Endometrium (tissue), 2 donors: ENCODE measurements at regions not wholly inside any gene's neighbourhood (a gene's known extent, or its start where the extent isn't known, plus 50 kb on each side); places are given as distances from the start of the nearest gene placed in this dataset.

Experiments
- FAIRE-seq: peaks from 2 replicates; lab custom pipeline; 2012; peaks lifted over from hg19 to GRCh38; lab: Jason Lieb, UNC
- donor health status: control.
- donor health status: control.

DNA sequence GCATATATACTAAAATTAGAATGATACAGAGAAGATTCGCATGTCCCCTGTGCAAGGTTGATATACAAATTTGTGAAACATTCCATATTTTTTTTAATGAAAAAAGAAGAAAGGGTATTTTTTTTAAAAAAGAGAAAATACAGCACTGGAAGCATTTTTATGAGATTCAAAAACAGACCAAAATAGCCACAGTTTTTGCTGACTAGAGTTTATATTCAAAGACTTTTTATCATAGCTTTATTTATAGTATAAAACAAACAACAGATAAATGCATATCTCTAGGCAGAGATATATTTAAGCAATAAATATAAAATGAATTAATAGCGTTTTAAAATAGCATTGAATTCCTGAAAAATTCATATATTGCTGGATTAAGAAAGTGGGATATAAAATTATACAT is 436.5 kb upstream of the ACVR2A start:
- no peak for FAIRE-seq

DNA sequence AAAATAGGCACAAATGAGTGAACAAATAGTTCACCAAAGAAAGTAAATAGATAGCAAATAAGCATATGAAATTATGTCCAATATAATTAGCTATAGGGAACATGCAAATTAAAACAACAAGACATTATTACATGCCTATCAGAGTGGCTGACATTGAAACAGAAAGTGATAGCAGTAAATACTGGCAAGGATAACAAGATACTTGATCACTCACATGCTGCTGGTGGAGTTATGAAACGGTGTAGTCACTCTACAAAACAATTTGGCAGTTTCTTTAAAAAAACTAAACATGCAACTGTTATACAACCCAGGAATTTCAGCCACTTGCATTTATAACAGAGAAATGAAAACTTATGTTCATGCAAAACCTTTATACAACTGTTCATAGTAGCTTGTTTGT is 439.2 kb upstream of the ACVR2A start:
- FAIRE-seq = no peak

DNA sequence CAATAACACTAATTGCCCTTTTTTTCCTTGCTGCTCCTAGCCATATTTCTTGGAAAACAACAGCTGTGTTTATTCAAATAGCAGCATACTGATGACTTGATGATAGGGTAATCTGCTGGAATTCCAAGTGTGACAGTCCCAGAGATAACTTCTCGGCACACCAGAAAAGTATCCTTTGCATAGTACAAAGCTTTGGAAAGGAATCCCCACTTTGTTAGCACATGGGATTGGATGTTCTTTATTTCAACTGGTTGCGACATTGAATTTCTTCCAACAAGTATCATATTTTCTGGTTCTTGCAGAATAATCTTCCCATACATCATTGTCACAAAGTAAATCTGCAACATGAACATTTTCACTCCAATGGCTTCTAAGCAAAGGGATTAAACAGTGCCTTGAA is 445.8 kb upstream of the ACVR2A start:
- no peak for FAIRE-seq

DNA sequence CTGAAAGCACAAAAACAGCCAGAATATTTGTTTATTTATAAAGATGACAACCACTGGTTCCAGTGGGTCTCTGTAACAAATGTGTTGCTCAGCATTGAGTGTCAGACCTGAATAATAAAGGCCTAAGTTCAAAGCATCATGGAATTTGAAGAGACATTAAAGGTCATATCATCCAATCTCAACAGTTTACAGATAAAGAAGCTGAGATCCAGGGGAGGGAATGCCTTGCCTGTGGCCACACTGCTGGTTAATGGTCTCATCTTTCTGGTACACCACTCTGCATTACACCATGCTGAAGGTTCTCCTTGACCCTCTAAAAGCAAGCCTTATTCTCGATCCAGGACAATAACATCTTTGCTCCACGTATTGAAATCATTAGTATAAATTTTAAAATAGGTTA is 446.5 kb upstream of the ACVR2A start:
- no peak for FAIRE-seq

DNA sequence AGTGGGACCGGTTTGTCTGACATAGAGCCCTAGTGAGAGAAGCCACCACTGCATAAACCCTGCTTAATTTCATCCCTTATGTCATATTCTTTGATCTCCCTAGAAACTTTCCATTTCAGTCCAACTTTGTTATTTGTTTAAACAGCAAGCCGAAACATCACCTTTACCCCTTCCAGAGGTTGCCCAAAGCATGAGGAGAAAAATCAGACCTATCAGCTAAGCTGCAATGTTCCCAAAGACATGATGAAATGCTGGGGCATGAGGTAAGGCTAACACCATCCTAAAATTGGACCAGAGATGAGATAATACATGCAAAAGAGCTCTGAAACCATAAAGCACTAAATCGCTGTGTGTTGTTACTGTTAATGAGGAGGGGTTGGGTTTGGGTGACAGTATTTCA is 447.9 kb upstream of the ACVR2A start:
- no peak for FAIRE-seq

DNA sequence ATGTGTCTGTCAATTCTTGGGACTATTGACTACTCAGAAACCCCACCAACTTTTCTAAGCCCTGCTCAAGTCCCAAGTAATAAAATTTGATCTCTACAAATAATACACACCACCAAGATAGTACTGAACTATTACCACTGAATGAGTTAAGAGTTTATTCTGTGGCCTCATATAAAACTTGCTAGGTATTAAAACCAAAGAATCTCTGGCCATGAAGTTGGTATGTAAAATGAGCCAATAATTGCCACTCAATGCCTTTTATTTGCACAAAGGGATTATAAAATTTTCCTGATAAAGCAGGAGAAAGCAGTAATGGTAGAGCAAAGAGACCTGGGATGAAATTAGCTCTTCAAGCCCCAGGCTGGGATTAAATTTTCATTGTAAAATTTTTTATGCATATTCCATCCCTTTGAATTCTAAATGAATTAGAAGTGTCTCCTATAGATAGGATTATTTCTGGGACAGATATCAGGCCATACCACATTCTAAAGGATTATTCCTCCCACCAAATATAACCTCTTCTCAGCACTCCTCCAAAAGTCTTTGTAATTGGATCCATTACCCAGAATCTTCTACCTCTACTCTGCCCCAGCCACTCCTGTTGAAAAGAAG is 450.5 kb upstream of the ACVR2A start:
- FAIRE-seq = no peak

DNA sequence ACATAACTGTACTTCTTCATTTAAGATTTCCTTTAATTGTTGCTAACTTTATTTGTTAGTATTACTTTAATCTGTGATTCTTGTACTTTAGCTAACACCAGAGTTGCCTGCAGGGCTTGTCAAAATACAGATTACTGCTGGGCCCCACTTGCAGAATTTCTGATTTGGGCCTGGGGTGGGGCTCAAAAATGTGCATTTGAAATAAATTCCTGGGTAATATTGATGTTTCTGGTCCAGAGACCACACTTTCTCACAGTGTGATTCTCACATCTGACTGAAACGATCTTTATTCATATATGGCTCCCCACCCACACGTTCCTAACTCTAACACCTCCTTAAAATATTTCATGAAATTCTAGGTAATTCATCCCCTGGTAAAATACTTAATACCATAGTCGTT is 452.6 kb upstream of the ACVR2A start:
- no peak for FAIRE-seq

DNA sequence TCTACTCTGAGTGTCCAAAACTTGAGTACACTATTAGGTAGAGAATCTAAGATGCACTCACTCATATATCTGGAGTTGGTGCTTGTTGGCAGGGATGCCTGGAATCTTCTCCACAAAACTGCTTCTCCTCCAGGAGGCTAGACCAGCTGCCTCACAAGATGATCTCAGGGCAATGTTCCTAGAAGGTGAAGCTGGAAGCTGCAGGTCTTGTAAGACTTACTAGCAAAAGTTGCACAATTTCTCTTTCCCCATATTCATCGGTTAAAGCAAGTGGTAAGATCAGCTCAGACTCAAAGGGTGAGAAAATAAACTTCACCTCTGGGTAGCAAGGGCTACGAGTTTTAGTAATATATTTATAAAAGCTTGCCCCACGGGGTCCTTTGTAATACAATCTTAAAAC is 454.4 kb upstream of the ACVR2A start:
- no peak for FAIRE-seq

DNA sequence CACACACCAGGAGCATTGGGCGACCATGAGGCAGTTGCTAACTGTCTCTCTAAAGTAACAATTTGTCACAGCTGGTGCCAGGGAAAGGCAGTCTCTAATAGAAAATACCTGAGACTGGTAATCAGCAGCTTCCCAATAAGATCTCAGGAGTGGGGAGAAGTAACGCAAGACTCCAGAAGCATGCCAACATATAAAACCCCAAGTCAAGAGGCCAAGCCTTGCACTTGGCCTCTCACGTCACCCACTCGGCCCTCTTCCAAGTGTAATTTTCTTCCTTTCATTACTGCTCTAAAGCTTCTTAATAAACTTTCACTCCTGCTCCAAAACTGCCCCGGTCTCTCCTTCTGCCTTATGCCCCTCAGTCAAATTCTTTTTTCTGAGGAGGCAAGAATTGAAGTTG is 455.6 kb upstream of the ACVR2A start:
- FAIRE-seq = no peak

DNA sequence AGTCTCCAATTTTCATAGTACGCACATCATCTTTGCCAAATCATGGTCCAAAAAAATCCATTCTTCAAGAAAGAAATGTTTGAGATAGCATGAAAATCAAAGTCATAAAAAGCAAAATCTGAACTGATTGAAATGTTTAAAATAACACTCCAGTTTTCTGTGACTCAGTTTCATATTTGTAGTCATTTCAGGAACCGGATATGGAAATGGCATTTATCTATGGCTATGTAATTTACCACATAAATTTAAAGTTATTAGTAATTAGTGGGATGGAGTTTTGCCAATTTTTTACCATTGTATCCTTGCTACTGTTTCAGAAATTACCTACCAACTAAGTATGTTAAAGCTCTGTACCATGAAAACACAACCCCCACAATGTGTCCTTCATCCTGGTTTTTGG is 456.6 kb upstream of the ACVR2A start:
- FAIRE-seq = no peak

DNA sequence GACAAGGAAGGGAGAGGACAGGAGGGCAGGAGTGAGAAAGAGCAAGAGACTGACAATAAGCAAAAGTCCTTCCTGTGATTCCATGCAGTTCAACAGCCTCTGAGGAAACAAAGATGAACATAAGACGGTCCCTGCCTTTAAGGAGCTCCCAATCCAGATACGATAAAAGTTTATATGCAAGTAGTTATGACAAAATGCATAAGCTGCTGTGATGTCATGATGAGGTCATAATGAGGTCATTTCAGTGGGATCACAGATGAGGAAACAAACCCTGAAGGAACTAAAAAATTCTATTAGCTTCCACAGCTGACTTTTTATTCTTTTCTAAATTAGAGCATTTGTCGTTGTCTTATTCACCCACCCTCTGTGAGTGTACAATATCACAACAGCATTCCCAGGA is 458.5 kb upstream of the ACVR2A start:
- no peak for FAIRE-seq

DNA sequence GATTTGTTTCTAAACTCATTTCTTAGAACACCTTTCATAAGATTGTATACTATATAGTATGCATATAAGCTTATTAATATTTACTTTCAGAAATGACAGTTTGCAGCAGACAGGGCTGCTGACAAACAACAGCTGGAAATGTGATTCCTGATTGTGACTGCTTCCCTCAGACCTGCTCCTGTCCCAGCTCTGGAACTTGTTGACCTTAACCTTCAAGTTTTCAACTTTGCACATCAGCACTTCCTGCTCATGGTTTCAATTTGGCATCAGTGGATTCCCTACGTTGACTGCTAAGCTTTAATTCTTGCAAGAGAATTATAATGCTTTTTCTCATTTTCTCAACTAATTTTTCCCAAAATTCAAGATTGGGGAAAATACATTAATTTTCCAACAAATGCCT is 459.2 kb upstream of the ACVR2A start:
- no peak for FAIRE-seq

DNA sequence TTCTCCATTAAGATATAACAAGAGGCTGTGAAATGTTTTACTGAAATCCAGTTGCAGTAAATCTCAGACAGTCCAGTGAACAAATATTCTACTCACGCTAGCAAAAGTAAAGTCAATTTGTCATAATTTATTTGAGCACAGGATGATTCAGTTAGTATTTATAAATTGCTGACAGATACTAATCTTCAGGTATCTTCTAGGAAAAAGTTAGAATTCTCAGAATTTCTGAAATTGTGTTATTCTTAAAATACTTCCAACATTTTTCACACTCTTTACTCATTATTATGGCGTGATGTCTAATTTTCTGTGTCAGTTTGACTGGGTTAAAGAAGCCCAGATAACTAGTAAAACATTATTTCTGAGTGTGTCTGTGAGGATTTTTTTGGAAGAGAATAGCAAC is 460.2 kb upstream of the ACVR2A start:
- FAIRE-seq = no peak

DNA sequence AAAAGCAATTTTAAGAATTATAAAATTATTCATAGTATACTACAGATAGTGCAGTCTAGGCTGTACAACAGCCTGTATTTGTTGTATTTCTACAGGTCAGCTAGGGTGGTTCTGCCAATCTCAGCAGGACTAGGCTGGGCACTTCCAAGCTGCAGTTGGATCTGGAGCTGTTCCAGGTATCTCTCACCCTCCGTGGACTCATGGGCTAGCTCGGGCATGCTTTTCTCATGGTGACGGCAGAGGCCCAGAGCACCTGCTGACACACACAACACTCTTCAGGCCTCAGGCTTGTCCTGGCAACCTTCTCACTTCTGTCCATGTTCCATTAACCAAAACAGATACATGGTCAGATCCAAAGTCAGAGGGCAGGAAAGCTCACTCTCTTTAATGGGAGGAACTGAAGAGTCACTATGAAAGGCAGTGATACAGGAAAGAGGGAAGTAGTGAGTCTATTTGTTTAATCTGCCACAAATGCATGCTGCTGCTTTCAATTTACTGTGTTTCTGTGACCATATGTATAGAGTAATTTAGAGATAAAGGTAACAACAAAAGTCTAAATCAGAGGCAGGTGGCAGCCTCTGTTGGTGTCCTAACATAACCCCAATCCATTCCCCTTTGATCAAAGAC is 462.4 kb upstream of the ACVR2A start:
- no peak for FAIRE-seq

DNA sequence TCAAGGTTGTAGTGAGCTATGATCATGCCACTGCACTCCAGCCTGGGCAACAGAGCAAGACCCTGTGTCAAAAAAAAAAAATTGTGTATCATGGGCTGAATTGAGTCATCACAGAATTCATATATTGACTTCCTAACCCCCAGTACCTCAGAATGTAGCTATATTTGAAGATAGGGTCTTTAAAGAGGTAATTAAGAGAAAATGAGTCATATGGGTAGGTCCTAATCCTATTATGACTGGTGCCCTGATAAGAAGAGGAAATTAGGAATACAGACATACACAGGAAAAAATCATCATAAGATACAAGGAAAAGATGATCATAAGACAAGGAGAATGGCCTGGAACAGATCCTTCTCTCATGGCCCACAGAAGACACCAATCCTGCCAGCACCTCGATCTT is 466.4 kb upstream of the ACVR2A start:
- no peak for FAIRE-seq

DNA sequence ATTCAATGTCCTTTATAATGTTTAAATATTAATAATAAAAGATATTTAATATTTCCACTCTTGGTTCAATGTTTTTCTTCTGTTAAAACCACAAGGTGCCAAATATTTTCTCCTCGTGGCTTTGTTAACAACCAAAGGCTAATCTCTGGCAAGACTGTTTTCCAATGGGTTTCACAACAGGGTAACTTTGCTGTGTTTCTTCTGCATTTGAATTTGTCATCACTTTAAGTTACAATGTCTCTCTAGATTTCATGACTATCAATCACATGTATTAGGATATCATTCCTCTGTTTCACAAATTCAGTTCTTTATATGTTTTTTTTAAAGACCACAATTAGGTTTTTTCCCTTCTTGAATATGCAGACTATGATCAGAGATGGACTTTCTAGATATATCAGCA is 469.8 kb upstream of the ACVR2A start:
- no peak for FAIRE-seq

DNA sequence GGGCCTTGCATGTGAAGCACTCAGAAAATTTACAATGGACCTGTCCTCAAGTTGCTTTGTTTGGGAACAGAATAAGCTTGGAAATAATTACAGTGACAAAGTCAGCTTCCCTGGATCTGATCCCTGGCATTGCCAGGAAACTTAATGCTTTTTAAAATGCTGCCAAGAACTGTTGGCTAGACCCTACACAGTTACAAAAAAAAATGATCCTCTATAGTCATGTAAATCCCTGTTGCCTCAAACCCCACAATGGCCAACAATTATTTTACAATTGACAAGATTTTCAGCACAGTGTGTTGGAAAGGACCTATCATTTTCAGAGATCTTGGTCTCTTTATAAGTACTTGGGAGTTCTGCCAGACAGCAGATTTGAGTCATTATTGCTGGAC is 470.4 kb upstream of the ACVR2A start:
- no peak for FAIRE-seq

DNA sequence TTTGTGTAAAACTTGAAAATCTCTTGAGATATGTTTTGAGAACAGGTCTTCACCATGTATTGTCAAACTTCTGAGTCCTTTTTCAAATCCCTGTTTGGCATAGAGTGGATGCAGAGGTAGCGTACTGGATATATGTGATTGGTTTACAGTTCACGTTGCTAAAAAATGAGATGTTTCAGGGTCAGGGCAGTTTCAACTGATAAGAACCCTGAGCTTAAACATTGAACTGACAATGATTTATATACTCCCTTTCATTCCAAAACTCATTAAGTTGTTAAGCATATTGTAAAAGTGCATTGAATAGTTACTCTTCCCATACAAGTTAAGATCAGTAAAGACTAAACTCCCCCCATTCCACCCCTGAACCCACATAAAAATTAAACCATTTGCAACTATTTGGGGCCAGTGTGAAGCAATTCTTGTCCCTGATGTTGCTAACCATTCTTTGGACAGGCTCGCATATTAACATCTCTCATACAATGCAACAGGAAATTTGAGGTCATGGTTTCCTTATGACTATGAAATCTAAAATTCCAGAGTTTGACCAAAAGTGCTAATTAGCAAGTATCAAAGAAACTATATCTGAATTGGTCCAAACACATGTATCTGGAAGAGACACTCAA is 470.9 kb upstream of the ACVR2A start:
- FAIRE-seq = no peak

DNA sequence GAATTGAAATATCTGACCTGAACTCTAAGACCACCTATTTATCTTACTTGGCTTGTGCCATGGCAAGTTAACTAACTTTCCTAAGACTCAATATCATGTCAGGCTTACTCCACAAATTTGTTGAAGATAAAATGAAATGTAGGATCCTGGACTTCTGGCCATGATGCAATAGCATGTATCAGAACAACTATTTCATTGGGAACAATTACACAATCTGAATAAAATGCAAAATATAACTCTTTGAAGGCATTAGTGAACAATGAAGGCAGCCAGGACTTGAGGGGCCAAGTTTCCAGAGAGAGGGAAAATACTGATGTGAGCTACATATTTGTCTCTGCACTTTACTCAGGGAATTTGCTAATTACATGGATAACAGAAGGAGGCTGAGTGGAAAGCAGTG is 476.5 kb upstream of the ACVR2A start:
- FAIRE-seq = no peak

DNA sequence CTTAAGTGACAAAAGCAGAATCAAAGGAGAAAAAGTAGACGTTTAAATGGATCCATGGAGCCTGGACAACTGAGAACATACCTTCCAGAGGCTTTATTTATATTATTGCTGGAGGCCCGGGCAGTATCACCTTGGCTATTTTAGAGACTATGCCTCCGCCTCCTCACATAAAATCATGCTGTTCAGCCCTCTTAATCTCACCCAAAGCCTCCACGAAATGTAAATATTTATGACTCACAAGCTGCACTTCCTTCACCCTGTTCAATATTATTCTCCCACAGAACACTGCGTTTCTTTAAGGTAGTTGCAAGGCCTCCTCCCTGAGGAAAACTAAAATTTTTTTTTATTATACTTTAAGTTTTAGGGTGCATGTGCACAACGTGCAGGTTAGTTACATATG is 478.6 kb upstream of the ACVR2A start:
- FAIRE-seq = no peak

DNA sequence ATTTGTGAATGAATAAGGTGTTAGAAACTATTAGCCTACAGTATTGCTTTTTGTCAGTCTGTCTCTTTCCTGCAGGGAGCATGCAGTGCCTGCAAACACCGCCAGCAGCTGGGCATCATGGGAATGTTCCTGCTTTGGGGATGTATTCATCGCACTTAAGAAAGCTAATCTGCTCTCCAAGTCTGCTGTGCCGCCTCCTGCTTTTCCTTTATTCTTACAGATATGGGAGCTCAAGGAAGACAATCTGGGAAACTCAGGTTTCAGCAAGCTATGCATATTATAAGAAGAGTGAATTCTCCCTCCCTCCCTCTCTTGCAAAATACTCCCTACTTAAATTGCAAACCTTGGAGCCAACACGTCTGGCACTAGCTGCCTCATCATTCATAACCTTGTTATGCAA is 479.2 kb upstream of the ACVR2A start:
- no peak for FAIRE-seq

DNA sequence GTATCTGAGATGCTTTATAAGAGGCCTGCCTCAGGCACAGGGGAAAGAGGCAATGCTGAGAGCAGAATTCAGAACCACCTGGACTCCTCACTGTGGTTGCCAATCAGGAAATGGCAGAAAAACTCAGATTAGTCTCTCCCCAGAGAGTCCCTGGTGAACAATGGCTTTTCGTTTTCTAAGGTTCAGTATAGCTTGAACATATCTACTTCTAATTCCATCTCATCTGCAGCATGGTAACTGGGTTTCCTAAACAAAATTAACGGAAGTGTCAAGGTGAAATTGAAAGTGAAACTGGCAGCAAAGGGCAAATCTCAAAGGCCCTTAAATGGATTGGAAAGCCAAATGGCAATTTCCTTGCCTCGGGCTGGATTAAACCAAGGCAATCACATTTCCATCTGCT is 480.2 kb upstream of the ACVR2A start:
- FAIRE-seq = no peak

DNA sequence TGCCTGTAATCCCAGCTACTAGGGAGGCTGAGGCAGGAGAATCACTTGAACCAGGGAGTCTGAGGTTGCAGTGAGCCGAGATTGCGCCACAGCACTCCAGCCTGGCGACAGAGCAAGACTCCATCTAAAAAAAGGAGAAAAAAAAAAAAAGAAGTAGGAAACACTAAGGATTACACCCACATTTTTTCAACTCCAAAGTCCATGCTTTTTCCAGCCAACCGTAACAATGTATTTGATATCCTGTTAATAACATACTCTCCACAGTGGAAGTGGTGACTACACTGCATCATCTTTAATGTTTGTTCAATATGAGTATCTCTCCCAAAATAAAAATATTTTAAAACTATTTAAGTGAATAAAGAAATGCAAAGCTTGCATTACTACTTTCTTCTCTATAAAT is 481.6 kb upstream of the ACVR2A start:
- no peak for FAIRE-seq

DNA sequence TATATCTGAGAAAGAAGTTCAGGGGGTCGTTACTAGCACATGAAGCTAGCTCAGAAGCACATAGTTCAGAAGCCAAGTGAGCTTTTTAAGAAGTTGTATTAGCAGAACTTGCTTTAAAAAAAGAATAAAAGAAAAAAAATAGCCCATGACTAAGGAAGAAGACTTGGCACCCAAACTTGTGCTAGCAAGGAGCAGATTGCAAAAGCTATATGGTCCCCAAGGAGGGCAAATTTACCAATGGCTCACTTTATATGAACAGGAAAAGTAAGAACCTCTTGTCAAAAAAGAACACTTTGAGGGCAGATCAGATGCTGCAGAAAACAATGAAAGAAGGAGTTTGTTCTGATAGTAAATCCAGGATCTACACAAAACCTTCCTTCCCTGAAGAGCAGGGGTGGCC is 486.5 kb upstream of the ACVR2A start:
- no peak for FAIRE-seq
